ENCODE measurements at regions not wholly inside any gene's neighbourhood (a gene's known extent, or its start where the extent isn't known, plus 50 kb on each side); places are given as distances from the start of the nearest gene placed in this dataset.
"Not testable (repeated sequence)": the region's sequence is repeated elsewhere in the genome, so short reads cannot be mapped to it uniquely, and the experiment has no call there.

DNA sequence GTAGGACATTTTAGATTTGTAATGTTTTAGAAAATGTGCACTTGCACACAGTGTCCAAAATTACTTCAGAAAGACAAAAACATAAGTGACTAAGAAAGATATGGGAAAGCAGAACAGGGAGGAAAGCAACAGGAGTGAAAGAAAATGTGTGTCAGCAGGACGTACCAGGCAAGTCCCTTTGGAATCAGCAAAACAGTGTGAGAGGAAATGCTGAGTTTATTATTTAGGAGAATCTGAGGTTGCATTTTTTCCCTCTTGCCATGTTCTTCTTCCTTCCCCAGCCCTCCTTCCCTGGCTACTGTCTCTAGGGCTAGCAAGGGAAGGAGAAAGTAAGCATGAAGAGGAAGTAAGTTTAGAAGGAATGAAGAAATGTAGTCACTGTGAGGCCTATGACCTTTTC, 67.7 kb upstream of the CD163 start:
- H3K4me3 ChIP-seq (ENCODE audit: low read length) = no peak overlapping the region
- TF ChIP-seq, protein P1, sequence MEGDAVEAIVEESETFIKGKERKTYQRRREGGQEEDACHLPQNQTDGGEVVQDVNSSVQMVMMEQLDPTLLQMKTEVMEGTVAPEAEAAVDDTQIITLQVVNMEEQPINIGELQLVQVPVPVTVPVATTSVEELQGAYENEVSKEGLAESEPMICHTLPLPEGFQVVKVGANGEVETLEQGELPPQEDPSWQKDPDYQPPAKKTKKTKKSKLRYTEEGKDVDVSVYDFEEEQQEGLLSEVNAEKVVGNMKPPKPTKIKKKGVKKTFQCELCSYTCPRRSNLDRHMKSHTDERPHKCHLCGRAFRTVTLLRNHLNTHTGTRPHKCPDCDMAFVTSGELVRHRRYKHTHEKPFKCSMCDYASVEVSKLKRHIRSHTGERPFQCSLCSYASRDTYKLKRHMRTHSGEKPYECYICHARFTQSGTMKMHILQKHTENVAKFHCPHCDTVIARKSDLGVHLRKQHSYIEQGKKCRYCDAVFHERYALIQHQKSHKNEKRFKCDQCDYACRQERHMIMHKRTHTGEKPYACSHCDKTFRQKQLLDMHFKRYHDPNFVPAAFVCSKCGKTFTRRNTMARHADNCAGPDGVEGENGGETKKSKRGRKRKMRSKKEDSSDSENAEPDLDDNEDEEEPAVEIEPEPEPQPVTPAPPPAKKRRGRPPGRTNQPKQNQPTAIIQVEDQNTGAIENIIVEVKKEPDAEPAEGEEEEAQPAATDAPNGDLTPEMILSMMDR (conservative IDR thresholded peaks at IDR 0.05; ENCODE audit: low read length) = no peak
- no peak for DNase-seq (ENCODE audit: low read depth)

DNA sequence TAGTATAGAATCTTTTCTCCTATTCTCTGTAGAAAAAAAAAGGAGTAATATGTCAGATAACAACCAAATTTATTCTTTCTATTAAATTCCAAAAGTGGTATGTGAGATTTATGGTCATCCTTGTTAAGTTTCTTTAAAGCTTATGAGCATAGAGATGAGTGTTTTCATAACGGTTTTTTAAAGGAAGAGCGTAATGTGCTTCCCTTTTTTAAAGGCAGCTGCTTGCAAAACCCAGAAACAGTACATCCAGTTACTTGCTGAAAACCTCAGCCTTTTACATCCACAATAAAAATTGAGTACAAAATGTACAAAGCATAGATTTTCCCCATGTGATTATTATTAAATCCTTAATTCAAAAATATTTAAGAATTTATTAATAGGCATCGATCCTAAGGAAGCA, 53.6 kb upstream of the CD163 start:
- no peak overlapping the region for H3K4me3 ChIP-seq (ENCODE audit: low read length)
- TF ChIP-seq, protein P1 (conservative IDR thresholded peaks at IDR 0.05; ENCODE audit: low read length) = no peak
- no peak for DNase-seq (ENCODE audit: low read depth)

DNA sequence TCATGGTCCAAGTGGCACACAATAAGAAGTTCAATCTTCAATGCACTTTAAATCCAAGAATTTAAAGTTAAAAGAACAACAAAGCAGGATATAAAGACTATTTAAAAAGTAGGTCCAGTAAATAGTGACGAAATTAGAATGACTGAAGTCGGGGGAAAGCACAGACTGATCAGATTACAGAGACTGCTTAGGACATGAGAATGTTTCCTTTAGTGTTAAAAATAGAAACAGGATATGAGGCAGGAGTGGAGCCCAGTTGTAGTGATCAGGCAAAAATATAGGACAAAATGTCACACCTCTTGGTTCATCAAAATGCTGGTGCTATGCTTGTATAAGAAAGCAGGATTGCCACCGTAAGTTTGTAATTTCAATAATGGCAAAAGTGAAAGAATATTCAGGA, 52.2 kb upstream of the CD163 start:
- H3K4me3 ChIP-seq (ENCODE audit: low read length) = no peak overlapping the region
- TF ChIP-seq, protein P1 (conservative IDR thresholded peaks at IDR 0.05; ENCODE audit: low read length) = no peak
- peak; percentile 72 for DNase-seq (ENCODE audit: low read depth)

DNA sequence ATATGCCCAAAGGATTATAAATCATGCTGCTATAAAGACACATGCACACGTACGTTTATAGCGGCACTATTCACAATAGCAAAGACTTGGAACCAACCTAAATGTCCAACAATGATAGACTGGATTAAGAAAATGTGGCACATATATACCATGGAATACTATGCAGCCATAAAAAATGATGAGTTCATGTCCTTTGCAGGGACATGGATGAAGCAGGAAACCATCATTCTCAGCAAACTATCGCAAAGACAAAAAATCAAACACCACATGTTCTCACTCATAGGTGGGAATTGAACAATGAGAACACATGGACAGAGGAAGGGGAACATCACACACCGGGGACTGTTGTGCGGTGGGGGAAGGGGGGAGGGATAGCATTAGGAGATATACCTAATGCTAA, 51.3 kb upstream of the CD163 start:
- not testable (repeated sequence) for DNase-seq (ENCODE audit: low read depth); H3K4me3 ChIP-seq (ENCODE audit: low read length)
